Smooth muscle cell of the brain vasculature (primary cell): ENCODE measurements at regions not wholly inside any gene's neighbourhood (a gene's known extent, or its start where the extent isn't known, plus 50 kb on each side); places are given as distances from the start of the nearest gene placed in this dataset.
"Not testable (repeated sequence)": the region's sequence is repeated elsewhere in the genome, so short reads cannot be mapped to it uniquely, and the experiment has no call there.

Experiments
- DNase-seq: peaks from one replicate; pipeline ENCODE4 v3.0.0-alpha.2; 2012; ENCODE audit warnings: low read depth, low spot score

DNA sequence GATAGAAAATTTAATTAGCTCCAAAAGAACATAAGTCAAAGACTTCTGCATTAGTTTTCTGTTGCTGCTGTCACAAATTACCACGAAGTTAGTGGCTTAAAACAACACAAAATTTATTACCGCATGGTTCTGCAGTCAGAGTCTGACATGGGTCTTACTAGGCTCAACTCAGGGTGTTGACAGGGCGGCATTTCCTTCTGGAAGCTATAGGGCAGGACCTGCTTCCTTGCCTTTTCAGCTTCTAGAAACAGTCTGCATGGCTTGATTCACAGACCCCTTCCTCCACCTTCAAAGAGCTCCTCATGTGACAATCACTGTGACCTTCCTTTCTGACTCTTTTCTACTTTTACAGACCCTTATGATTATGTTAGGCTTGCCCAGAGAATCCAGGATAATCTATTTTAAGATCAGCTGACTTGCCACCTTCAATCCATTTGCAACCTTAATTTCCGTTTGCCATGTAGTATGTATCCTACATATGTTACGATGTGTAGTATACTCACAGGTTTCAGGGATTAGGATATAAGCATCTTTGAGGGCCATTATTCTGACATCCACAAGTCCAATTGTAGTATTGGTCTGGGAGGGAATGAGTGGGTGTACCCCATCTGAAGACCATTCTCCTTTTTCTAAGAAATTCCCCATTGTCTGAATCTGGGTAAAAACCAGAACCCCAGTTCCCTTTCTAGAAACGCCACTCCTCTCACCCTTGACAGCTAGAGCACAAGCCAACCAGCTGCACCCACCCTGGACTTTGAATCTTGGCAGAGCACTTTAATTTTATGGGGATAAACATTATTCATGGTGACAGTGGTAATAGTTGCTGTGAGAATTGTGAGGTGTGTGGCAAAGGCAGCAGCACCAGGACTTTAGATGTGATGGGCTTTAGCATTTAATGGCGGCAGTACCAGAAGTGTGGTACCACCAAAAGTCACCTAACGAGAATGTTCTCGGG lies 265.5 kb downstream of the KCNJ2 start:
- no peak for DNase-seq

DNA sequence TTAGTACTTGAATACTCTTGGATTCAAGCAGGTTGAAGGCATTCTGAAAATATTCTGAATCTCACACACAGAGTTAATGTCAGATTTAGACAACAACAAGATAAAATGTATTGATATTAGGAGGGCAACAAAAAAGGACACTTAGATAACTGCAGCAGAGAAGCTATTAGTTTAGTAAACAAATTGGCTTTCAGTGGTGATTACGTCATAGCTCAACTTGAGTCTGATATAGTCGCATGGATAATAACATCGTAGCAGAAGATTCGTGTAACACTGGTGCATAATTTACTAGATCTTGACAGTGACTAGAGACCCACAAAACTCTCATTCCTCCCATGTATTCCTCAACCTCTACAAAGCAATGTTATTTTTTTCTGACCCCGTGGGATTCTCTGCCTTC lies 268.3 kb downstream of the KCNJ2 start:
- no peak for DNase-seq

DNA sequence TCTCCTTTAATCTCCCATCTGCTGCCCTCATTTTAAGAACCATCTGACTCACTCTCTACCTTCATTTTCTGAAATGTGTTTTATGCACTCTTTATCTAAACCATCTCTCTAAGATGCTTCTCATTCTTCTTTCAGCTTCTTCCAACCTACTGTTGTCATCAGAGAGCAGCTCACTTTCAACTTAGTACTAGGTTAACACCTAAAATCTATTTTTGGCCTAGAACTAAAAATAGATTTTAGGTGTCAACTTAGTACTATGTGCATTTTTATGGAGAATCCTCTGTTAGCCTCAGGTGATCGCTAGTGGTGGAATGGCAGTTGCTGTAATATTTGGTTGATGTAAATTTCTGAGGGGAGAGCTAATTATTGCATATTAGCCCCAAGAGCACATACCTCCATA lies 277.1 kb downstream of the KCNJ2 start:
- no peak for DNase-seq

- DNase-seq: no peak
Observed at GRCh38 chr17:70447588-70447987, 278.3 kb downstream of the KCNJ2 start.

- DNase-seq: not testable (repeated sequence)
Observed at GRCh38 chr17:70453075-70453474, 283.7 kb downstream of the KCNJ2 start.

DNA sequence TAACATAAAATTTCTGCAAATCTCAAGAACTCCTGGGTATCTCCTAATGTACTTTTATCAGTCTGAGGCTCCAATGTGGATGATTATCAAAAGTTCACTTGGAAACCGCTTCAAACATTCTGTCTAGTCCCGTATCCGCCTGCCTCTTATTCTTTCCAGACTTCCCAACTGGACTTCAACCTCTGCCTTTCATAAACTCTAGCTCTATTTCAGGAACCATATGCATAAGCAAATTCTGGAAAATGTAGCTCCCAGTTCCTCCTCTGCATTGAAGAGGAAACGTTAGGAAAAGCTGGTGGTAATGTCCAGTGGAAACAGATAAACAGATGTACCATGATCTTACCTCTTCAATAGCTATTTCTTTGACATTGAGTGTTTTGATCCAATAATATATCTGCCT lies 285.0 kb downstream of the KCNJ2 start:
- no peak for DNase-seq

DNA sequence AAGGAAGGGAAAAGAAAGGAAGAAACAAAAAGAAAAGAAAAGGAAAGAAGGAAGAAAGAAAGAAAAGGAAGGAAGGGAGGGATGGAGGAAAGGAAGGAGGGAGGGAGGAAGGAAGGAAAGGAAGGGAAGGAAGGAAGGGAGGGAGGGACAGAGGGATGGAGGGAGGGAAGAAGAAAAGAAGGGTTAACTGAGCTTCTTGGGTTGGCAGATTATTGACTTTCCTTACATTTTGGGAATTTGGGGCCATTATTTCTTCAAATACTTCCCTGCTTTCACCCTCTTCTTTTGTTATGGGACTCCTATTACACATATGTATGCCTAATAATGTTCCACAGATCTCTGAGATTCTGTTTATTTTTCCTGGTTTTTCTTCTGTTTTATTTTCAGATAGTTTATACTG lies 285.6 kb downstream of the KCNJ2 start:
- DNase-seq: no peak

- no peak for DNase-seq
Observed at GRCh38 chr17:70464995-70465394, 295.7 kb downstream of the KCNJ2 start.

DNA sequence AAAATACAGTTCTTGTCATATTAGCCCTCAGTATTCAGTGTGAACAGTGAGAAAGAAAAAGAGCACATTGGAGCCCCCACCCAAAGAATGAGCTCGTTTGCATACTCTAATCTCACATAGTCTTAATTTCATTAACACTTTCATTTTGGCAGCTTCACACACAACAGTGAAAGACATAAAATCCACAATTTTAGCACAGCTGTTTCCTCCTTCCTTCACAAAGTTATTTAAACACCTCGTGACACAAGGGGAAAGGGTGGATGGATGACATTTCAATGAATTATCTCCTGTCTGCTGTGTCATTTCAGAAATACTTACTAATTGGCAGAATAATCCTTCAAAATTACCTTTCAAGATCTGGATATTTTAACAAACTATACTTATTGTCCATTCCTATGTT lies 299.3 kb downstream of the KCNJ2 start:
- no peak for DNase-seq

- DNase-seq: no peak
Observed at GRCh38 chr17:70473049-70473448, 303.7 kb downstream of the KCNJ2 start.

- DNase-seq: no peak
Observed at GRCh38 chr17:70476368-70476767, 307.0 kb downstream of the KCNJ2 start.

DNA sequence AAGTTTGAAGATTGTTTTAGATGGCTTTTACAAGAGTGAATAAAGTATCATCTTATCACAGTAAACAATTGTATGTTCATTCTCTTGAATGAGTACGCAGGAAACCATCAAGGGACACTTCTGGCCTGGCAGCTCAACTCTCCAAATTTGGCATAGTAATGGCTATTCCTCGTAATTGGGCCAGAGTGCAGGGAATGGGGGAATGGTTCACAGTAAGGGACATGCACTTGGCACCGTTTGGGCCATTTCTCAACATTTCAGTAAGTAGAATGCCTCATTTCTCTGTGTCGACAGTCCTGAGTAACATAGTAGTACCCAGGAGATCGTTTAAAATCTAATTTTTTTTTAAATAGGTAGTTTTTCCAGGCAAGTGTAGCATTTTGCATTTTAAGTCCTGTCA lies 309.6 kb downstream of the KCNJ2 start:
- no peak for DNase-seq

DNA sequence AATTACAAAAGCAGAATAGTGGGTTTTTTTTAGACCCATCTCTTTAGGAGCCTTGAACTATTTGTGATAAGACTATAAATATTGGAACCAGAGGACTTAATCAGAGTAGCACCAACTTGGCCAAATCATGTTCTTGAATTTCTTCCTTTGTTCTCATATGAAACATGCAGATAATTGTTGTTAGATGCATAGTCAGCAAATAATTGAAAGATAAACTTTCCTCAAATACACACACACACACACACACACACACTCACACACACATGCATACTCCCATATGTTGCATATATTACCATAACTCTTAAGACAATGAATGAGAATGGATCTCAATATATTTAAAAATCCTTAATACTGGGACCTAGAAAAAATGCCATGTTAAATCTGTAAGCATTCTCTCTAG lies 310.4 kb downstream of the KCNJ2 start:
- DNase-seq: no peak

- DNase-seq: no peak
Observed at GRCh38 chr17:70483624-70484023, 314.3 kb downstream of the KCNJ2 start.

- DNase-seq: no peak
Observed at GRCh38 chr17:70484050-70484449, 314.7 kb downstream of the KCNJ2 start.

GRCh38 chr17:70484496-70484895 lies 315.2 kb downstream of the KCNJ2 start:
- no peak for DNase-seq

DNA sequence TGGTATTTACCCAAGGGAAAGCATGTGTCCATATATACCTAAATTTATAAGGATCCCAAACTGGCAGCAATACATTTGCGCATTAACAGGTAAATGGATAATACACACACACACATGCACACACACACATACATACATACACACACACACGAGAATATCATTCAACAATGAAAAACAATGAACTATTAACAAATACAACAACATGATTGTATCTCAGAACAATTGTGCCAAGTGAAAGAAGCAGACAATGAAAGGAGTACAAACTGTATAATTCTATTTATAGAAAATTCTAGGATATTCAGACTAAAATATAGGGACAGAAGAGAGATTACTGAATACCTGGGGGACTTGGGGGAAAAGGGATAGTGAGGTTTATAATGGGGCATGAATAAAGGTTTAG lies 323.0 kb downstream of the KCNJ2 start:
- no peak for DNase-seq

DNA sequence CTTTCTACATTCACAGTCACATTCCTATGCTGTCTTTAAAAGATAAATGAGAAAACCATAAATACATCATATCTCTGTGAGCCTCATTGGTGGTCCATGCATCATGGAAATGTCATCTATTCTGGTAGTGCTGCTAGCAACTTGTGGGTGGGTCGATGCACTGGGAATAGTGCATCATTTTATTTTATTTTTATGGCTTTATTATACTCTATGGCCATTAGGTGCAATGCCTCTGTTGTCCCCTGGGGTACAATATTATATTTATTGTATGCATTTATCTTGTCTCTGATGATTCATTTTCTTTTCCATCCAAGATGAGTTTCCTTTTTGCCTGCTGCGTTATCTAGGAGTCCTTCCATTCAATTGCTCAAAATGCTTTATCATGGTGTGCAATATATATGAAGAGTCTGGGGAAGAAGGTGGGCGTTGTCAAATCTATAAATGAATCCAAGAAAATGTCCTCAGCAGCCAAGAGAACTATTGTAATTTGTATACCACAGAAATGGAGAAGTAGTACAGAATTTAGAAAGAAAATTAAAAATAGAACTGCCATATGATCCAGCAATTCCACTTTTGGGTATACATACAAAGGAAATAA lies 324.0 kb downstream of the KCNJ2 start:
- DNase-seq: no peak

DNA sequence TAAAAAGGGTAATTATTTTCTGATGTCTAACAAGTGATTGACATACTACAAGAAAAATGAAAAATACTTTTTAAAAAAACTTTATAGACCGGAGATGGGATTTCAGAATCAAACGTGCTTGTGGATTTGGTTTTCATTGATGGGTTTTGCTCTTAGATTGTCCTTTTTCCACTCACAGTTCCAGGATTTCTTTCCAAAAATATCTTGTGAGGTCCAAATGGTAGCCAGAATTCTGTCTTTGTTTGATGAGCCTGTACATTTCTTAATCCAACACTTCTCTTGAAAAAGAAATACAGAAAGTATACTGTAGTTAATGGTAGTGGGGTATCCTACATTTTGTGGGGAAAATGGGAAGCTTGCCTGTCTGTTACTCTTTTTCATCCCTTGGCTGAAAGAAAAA lies 329.3 kb downstream of the KCNJ2 start:
- no peak for DNase-seq

- DNase-seq: no peak
Observed at GRCh38 chr17:70499067-70499786, 329.9 kb downstream of the KCNJ2 start.

GRCh38 chr17:70503449-70503848 lies 334.1 kb downstream of the KCNJ2 start:
- DNase-seq: no peak

- no peak for DNase-seq
Observed at GRCh38 chr17:70510288-70510687, 341.0 kb downstream of the KCNJ2 start.

DNA sequence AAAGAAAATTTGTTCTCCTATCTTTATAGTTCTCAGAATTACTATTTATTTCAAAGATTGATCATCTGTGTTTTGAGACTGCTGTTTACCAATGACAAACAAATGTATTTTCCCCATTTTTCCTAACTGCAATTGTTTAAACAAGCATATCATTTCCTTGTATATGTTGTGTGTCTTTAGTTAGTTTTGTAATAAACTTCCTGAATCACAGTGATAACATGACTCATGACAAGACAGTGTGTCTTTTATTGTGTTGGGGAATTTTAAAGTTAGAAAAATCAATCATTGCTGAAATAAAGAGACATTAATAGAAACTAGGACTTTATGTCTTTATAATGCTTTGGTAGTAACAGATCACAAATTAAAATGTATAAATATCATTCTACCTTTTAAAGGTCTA lies 348.5 kb downstream of the KCNJ2 start:
- no peak for DNase-seq
